ENCODE measurements at regions not wholly inside any gene's neighbourhood (a gene's known extent, or its start where the extent isn't known, plus 50 kb on each side); places are given as distances from the start of the nearest gene placed in this dataset.
"Not testable (repeated sequence)": the region's sequence is repeated elsewhere in the genome, so short reads cannot be mapped to it uniquely, and the experiment has no call there.

GRCh38 chr19:5244351-5244750 lies 96.3 kb downstream of the PTPRS start:
- no peak for TF ChIP-seq ZFX (IDR thresholded peaks at IDR 0.05)
- no peak for TF ChIP-seq CTCF (conservative IDR thresholded peaks at IDR 0.05)
- H3K27ac ChIP-seq = no peak overlapping the region

- no peak overlapping the region for H3K27ac ChIP-seq
- TF ChIP-seq CTCF (conservative IDR thresholded peaks at IDR 0.05) (no peak), ZFX (IDR thresholded peaks at IDR 0.05) (no peak)
Observed at GRCh38 chr19:5243878-5244277, 96.7 kb downstream of the PTPRS start.

- not testable (repeated sequence) for H3K27ac ChIP-seq
Observed at GRCh38 chr19:5241896-5242295, 98.7 kb downstream of the PTPRS start.

- TF ChIP-seq CTCF (conservative IDR thresholded peaks at IDR 0.05) = no peak
- no peak for TF ChIP-seq ZFX (IDR thresholded peaks at IDR 0.05)
Observed at GRCh38 chr19:5240011-5240410, 100.6 kb downstream of the PTPRS start.

GRCh38 chr19:5238700-5239099 lies 101.9 kb downstream of the PTPRS start:
- no peak for TF ChIP-seq CTCF (conservative IDR thresholded peaks at IDR 0.05)
- TF ChIP-seq ZFX (IDR thresholded peaks at IDR 0.05) = no peak
- H3K27ac ChIP-seq = no peak overlapping the region

More at GRCh38 chr19:5240011-5240410, 100.6 kb downstream of the PTPRS start:
- no peak overlapping the region for H3K27ac ChIP-seq

GRCh38 chr19:5237939-5238480 lies 102.6 kb downstream of the PTPRS start:
- TF ChIP-seq CTCF (conservative IDR thresholded peaks at IDR 0.05) (no peak), ZFX (IDR thresholded peaks at IDR 0.05) (no peak)
- H3K27ac ChIP-seq = no peak overlapping the region

- TF ChIP-seq ZFX (IDR thresholded peaks at IDR 0.05) (no peak), CTCF (conservative IDR thresholded peaks at IDR 0.05) (no peak)
Observed at GRCh38 chr19:5237190-5237780, 103.3 kb downstream of the PTPRS start.

More at GRCh38 chr19:5237190-5237780, 103.3 kb downstream of the PTPRS start:
- no peak overlapping the region for H3K27ac ChIP-seq

Data from C4-2B (cell line).